ENCODE measurements at regions not wholly inside any gene's neighbourhood (a gene's known extent, or its start where the extent isn't known, plus 50 kb on each side); places are given as distances from the start of the nearest gene placed in this dataset.

GRCh38 chr10:78648256-78648860 lies 420.4 kb upstream of the ZMIZ1 start:
- Mint-ChIP-seq H3K27ac (ENCODE audit: low read depth) (no peak overlapping the region), H3K4me1 (no peaks in the 10 kb centered on the region), H3K36me3 (ENCODE audit: insufficient read depth) (no peaks in the 10 kb centered on the region), H3K27me3 (peaks cover 64% of the 10 kb centered on the region), H3K9me3 (no peaks in the 10 kb centered on the region), H3K4me3 (no peak overlapping the region)
- ATAC-seq (replicated peaks; ENCODE audit: extremely low read depth, poor library complexity, severe bottlenecking) (no peak), DNase-seq (ENCODE audit: low spot score in 2 of 2) (no peak)

GRCh38 chr10:78649429-78649828 lies 419.3 kb upstream of the ZMIZ1 start:
- Mint-ChIP-seq H3K27ac (ENCODE audit: low read depth) (no peak overlapping the region), H3K4me3 (no peak overlapping the region), H3K36me3 (ENCODE audit: insufficient read depth) (no peaks in the 10 kb centered on the region), H3K27me3 (peaks cover 71% of the 10 kb centered on the region), H3K4me1 (no peaks in the 10 kb centered on the region), H3K9me3 (no peaks in the 10 kb centered on the region)
- no peak for ATAC-seq (replicated peaks; ENCODE audit: extremely low read depth, poor library complexity, severe bottlenecking)
- DNase-seq (ENCODE audit: low spot score in 2 of 2), result no peak

GRCh38 chr10:78650122-78650521 lies 418.6 kb upstream of the ZMIZ1 start:
- Mint-ChIP-seq H3K4me1 (no peaks in the 10 kb centered on the region), H3K9me3 (no peaks in the 10 kb centered on the region), H3K4me3 (no peak overlapping the region), H3K36me3 (ENCODE audit: insufficient read depth) (no peaks in the 10 kb centered on the region), H3K27me3 (peaks cover 78% of the 10 kb centered on the region), H3K27ac (ENCODE audit: low read depth) (no peak overlapping the region)
- DNase-seq (ENCODE audit: low spot score in 2 of 2) (no peak), ATAC-seq (replicated peaks; ENCODE audit: extremely low read depth, poor library complexity, severe bottlenecking) (no peak)

- H3K36me3 Mint-ChIP-seq (ENCODE audit: insufficient read depth), result no peaks in the 10 kb centered on the region
- DNase-seq (ENCODE audit: low spot score in 2 of 2) (no peak), ATAC-seq (replicated peaks; ENCODE audit: extremely low read depth, poor library complexity, severe bottlenecking) (no peak)
- H3K4me1 Mint-ChIP-seq, result no peaks in the 10 kb centered on the region
- no peak overlapping the region for H3K4me3 Mint-ChIP-seq
- H3K9me3 Mint-ChIP-seq, result no peaks in the 10 kb centered on the region
- no peak overlapping the region for H3K27ac Mint-ChIP-seq (ENCODE audit: low read depth)
- peaks cover 78% of the 10 kb centered on the region for H3K27me3 Mint-ChIP-seq
Observed at GRCh38 chr10:78651287-78651686, 417.5 kb upstream of the ZMIZ1 start.

GRCh38 chr10:78653555-78653954 lies 415.2 kb upstream of the ZMIZ1 start:
- no peaks in the 10 kb centered on the region for H3K9me3 Mint-ChIP-seq
- no peak overlapping the region for H3K27ac Mint-ChIP-seq (ENCODE audit: low read depth)
- no peaks in the 10 kb centered on the region for H3K4me1 Mint-ChIP-seq
- DNase-seq (ENCODE audit: low spot score in 2 of 2) (no peak), ATAC-seq (replicated peaks; ENCODE audit: extremely low read depth, poor library complexity, severe bottlenecking) (no peak)
- peaks cover 63% of the 10 kb centered on the region for H3K27me3 Mint-ChIP-seq
- H3K4me3 Mint-ChIP-seq, result no peak overlapping the region
- H3K36me3 Mint-ChIP-seq (ENCODE audit: insufficient read depth), result no peaks in the 10 kb centered on the region

- no peak for DNase-seq (ENCODE audit: low spot score in 2 of 2)
- Mint-ChIP-seq H3K36me3 (ENCODE audit: insufficient read depth) (no peaks in the 10 kb centered on the region), H3K27me3 (peaks cover 67% of the 10 kb centered on the region), H3K4me3 (no peak overlapping the region), H3K27ac (ENCODE audit: low read depth) (no peak overlapping the region), H3K9me3 (no peaks in the 10 kb centered on the region), H3K4me1 (no peaks in the 10 kb centered on the region)
- ATAC-seq (replicated peaks; ENCODE audit: extremely low read depth, poor library complexity, severe bottlenecking), result no peak
Observed at GRCh38 chr10:78654047-78654590, 414.6 kb upstream of the ZMIZ1 start.

GRCh38 chr10:78655979-78656378 lies 412.8 kb upstream of the ZMIZ1 start:
- no peaks in the 10 kb centered on the region for H3K36me3 Mint-ChIP-seq (ENCODE audit: insufficient read depth)
- ATAC-seq (replicated peaks; ENCODE audit: extremely low read depth, poor library complexity, severe bottlenecking), result no peak
- no peaks in the 10 kb centered on the region for H3K4me1 Mint-ChIP-seq
- no peak for DNase-seq (ENCODE audit: low spot score in 2 of 2)
- no peak overlapping the region for H3K4me3 Mint-ChIP-seq
- no peaks in the 10 kb centered on the region for H3K9me3 Mint-ChIP-seq
- no peak overlapping the region for H3K27ac Mint-ChIP-seq (ENCODE audit: low read depth)
- H3K27me3 Mint-ChIP-seq, result peaks cover 60% of the 10 kb centered on the region

GRCh38 chr10:78656417-78657162 lies 412.2 kb upstream of the ZMIZ1 start:
- no peak overlapping the region for H3K27ac Mint-ChIP-seq (ENCODE audit: low read depth)
- H3K9me3 Mint-ChIP-seq, result no peaks in the 10 kb centered on the region
- no peak for ATAC-seq (replicated peaks; ENCODE audit: extremely low read depth, poor library complexity, severe bottlenecking)
- no peak overlapping the region for H3K4me3 Mint-ChIP-seq
- H3K27me3 Mint-ChIP-seq, result peaks cover 60% of the 10 kb centered on the region
- H3K4me1 Mint-ChIP-seq, result no peaks in the 10 kb centered on the region
- H3K36me3 Mint-ChIP-seq (ENCODE audit: insufficient read depth), result no peaks in the 10 kb centered on the region
- DNase-seq (ENCODE audit: low spot score in 2 of 2), result no peak

GRCh38 chr10:78657163-78657861 lies 411.5 kb upstream of the ZMIZ1 start:
- Mint-ChIP-seq H3K36me3 (ENCODE audit: insufficient read depth) (no peaks in the 10 kb centered on the region), H3K4me3 (no peak overlapping the region), H3K4me1 (no peaks in the 10 kb centered on the region), H3K27ac (ENCODE audit: low read depth) (no peak overlapping the region), H3K27me3 (peaks cover 58% of the 10 kb centered on the region), H3K9me3 (no peaks in the 10 kb centered on the region)
- DNase-seq (ENCODE audit: low spot score in 2 of 2), result peak; percentile 30 to 35
- ATAC-seq (replicated peaks; ENCODE audit: extremely low read depth, poor library complexity, severe bottlenecking), result peak; percentile 64

GRCh38 chr10:78657862-78658165 lies 411.0 kb upstream of the ZMIZ1 start:
- ATAC-seq (replicated peaks; ENCODE audit: extremely low read depth, poor library complexity, severe bottlenecking) (no peak), DNase-seq (ENCODE audit: low spot score in 2 of 2) (no peak)
- Mint-ChIP-seq H3K36me3 (ENCODE audit: insufficient read depth) (no peaks in the 10 kb centered on the region), H3K27me3 (peaks cover 63% of the 10 kb centered on the region), H3K4me3 (no peak overlapping the region), H3K27ac (ENCODE audit: low read depth) (no peak overlapping the region), H3K4me1 (no peaks in the 10 kb centered on the region), H3K9me3 (no peaks in the 10 kb centered on the region)

- Mint-ChIP-seq H3K27me3 (peaks cover 63% of the 10 kb centered on the region), H3K27ac (ENCODE audit: low read depth) (no peak overlapping the region), H3K4me1 (no peaks in the 10 kb centered on the region), H3K9me3 (no peaks in the 10 kb centered on the region), H3K36me3 (ENCODE audit: insufficient read depth) (no peaks in the 10 kb centered on the region), H3K4me3 (no peak overlapping the region)
- no peak for DNase-seq (ENCODE audit: low spot score in 2 of 2)
- ATAC-seq (replicated peaks; ENCODE audit: extremely low read depth, poor library complexity, severe bottlenecking), result no peak
Observed at GRCh38 chr10:78658645-78659597, 409.8 kb upstream of the ZMIZ1 start.

- Mint-ChIP-seq H3K9me3 (no peaks in the 10 kb centered on the region), H3K27ac (ENCODE audit: low read depth) (no peak overlapping the region), H3K36me3 (ENCODE audit: insufficient read depth) (no peaks in the 10 kb centered on the region), H3K27me3 (peaks cover 63% of the 10 kb centered on the region), H3K4me1 (no peaks in the 10 kb centered on the region), H3K4me3 (no peak overlapping the region)
- DNase-seq (ENCODE audit: low spot score in 2 of 2) (no peak), ATAC-seq (replicated peaks; ENCODE audit: extremely low read depth, poor library complexity, severe bottlenecking) (no peak)
Observed at GRCh38 chr10:78659598-78659967, 409.2 kb upstream of the ZMIZ1 start.

Measured in central memory CD8-positive, alpha-beta T cell (primary cell).